ENCODE measurements at regions not wholly inside any gene's neighbourhood (a gene's known extent, or its start where the extent isn't known, plus 50 kb on each side); places are given as distances from the start of the nearest gene placed in this dataset.

GRCh38 chr10:130743751-130744271 lies 567.7 kb downstream of the TCERG1L start:
- DNase-seq (ENCODE audit: low read depth in 3 of 3): no peak

DNA sequence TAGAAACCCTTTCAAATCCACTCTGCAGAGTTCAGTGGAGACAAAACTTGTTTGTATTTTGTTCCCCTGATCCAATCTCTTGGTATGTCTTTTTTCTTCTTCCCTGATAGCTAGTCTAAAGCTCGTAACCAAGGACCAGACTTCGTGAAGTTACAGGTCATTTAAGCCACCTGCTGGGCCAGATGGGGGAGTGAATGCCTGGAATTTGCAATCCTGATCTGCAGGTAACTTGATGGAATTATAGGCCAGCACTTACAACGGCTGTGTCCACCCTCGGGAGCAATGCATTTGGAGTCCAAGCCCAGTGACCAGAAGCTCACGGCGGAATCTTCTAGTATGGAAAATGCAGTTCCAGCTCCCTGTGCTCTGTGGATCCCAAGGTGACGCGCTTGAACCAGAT lies 566.9 kb downstream of the TCERG1L start:
- DNase-seq (ENCODE audit: low read depth in 3 of 3): no peak

GRCh38 chr10:130745251-130745650 lies 566.3 kb downstream of the TCERG1L start:
- DNase-seq (ENCODE audit: low read depth in 3 of 3): no peak

DNA sequence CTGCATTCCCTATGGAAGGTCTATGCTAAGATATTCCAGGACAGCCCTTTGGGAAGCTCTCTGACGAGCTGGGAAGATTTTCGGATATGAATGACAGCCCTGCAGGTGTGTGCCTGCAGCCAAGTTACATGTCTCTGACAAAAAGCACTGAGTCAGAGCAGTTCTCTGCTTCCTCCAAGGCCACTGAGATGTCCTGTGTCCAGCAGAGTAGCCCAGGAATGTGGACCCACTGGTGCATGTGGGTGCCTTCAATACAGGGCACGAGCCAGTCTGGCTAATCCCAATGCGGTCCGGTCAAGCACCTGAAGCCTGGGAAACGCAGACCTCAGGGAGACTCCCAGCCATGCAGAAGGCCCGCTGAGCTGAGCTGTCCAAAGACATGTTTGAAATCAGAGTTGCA lies 565.7 kb downstream of the TCERG1L start:
- no peak for DNase-seq (ENCODE audit: low read depth in 3 of 3)

DNA sequence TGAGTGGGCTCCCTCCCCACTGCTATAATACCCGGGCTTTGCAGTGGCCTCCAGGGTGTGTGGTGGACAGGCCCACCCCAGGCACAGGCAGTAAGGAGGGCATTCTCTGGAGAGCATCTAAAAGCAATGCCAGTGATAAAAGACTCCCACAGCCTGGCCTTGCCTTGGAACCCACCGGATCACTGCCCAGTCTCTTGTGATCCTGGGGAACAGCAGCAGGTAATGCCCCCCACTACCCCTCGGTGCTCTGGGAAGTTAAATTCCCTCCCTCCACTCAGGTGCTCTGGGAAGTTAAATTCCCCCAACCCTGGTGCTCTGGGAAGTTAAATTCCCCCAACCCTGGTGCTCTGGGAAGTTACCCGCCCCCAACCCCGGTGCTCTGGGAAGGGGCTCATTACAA lies 565.2 kb downstream of the TCERG1L start:
- no peak for DNase-seq (ENCODE audit: low read depth in 3 of 3)

DNA sequence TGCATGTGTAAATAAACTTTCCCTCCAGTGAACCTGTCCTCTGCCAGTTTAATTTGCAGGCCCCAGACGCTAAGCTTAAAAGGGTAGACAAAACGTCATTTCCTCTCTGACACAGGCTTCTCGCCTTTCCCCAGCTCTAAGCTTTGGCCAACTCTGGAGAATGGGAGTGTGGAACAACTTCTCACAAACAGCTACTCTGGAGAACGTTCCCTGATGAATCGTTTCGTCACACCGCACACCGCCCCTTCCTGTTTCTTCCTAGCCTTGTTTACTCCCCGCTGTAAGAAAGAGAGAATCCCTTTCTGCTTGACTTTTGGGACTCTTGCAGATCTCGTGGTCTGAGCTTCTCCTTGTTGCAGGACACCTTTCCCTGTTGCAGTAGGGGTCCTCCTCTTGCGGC lies 564.2 kb downstream of the TCERG1L start:
- DNase-seq (ENCODE audit: low read depth in 3 of 3): no peak

- no peak for DNase-seq (ENCODE audit: low read depth in 3 of 3)
These were observed 563.6 kb downstream of the TCERG1L start for GRCh38 chr10:130747946-130748345.

DNA sequence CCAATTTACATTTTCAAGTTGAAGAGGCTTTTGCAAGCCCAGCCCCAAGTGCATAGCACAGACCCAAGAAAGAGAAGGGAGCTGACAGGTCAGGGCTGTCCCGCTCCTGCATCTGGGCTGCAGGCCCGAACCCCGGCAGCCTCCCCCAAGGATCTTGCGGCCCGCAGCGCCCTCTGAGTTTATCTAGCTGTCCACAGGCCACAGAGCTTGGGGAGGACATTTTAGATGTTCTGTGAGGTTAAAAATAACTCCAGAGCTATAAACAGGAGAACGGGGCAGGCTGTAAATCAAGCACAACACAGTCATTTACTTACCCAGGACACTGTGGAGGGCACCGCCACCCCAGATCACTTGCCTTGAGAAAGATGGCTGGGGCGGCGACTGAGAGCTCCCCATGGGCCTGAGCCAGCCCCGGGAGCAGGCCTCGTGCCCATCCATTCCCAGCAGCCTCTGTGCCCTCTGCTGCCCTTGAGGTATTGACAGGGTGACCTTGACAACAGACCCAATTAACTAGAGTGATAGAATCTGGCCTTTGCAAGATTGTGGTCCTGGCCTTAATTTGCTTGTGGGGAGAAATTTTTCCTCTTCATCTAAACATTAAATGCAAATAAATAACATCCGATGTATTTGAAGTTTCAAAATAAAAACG lies 563.0 kb downstream of the TCERG1L start:
- DNase-seq (ENCODE audit: low read depth in 3 of 3): no peak

DNA sequence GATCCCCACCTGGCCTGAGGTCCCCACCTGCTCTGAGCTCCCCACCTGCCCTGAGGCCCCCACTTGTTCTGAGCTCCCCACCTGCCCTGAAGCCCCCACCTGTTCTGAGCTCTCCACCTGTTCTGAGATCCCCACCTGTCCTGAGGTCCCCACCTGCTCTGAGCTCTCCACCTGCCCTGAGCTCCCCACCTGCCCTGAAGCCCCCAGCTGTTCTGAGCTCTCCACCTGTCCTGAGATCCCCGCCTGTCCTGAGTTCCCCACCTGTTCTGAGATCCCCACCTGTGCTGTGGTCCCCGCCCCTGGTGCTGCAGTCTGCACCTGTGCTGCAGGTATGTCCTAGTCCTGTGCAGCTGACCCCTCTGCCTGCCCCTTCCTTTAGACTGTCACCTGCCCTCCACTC lies 561.6 kb downstream of the TCERG1L start:
- no peak for DNase-seq (ENCODE audit: low read depth in 3 of 3)

GRCh38 chr10:130750441-130750840 lies 561.1 kb downstream of the TCERG1L start:
- no peak for DNase-seq (ENCODE audit: low read depth in 3 of 3)

DNA sequence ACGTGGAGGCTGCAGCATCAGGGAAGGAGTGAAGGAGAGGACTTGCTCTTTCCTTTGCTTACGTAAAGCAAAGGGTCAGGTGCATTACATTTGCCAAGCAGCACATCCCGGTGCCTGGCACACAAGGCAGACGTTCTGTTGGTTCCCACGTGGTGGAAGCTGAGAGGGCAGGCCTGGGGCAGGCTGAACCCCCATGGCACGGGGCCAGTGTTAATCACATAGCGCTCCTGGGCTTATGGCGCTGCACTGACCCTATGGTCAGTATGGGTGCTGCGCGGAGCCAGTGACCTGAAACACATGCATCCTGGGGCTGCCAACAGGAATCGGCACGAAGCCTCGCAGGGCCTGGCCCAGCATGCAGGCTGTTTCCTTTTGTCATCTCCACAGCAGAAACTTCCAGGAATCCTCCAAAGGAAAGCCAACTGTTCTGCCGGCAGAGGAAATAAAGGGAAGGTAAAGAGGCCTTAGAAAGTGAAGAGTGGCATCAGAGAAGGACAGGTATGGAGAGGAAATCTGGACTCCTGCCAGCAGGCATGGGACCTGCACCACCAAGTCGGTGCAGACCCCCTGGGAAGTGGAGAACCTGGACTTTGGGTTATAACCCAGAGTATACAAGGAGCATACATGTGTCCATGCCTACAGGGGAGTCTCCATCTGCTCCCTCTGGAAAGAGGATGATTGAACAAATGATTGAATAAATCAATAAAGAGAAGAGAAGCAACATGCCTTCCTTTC lies 560.2 kb downstream of the TCERG1L start:
- DNase-seq (ENCODE audit: low read depth in 3 of 3): no peak

- DNase-seq (ENCODE audit: low read depth in 3 of 3): no peak
These were observed 559.7 kb downstream of the TCERG1L start for GRCh38 chr10:130751851-130752250.

- DNase-seq (ENCODE audit: low read depth in 3 of 3): no peak
These were observed 554.9 kb downstream of the TCERG1L start for GRCh38 chr10:130756651-130757050.

GRCh38 chr10:130757271-130757670 lies 554.2 kb downstream of the TCERG1L start:
- DNase-seq (ENCODE audit: low read depth in 3 of 3): no peak

DNA sequence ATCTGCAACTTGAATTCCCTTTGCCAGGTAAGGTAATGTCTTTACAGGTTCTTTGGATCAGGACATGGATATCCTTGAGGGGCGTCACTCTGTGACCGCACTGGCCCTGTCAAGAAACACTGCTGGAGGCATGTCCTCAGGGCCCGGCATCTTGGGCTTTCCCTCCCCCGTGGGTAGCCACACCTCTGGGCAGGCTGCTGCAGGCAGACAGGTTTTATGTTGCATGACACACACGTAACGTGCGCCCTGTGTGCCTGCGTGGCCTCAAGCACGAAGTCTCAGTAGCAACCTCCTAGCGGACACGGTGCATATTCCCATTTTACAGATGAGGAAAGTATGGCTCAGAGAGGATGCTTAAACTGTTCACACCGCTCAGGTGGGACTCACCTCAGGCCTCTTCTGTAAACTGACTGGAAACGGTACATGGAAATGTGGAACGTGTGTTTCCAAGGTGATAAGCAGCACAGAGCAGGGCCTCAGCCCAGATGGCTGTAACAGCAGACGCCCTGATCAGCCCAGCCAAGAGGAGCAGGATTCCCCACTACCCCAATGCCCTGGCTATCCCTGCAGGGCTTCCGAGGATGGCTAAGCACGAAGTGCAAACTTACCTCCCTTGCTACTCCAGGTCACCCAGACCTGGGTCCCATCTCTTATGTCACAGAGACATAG lies 553.6 kb downstream of the TCERG1L start:
- DNase-seq (ENCODE audit: low read depth in 3 of 3): no peak

- DNase-seq (ENCODE audit: low read depth in 3 of 3): no peak
These were observed 553.0 kb downstream of the TCERG1L start for GRCh38 chr10:130758529-130758928.

DNA sequence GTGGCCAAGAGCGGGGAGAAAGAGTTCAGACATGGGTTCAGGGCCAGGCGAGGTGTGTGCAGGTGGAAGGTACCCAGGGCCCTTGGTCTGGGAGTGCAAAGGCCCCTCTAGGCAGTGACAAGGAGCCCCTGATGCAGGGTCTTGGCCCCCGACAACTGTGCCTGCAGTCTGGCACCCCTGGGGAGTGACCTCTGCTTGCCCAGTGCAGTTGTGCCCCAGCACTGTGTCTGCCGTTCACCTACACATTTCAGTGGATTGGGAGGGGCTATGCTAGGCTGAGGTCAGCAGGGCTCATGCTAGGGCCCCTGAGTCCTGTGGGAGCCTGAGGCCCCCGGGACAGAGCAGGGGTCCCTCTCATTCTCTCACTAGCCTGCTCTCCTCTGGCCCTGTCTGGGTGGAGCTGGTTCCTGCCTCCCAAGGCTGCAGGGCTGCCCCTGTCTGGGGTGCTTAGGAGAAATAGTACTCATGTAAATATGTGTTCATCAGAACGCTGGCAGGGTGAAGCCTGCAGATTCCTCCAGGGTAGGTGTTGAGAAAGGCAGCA lies 550.4 kb downstream of the TCERG1L start:
- no peak for DNase-seq (ENCODE audit: low read depth in 3 of 3)

DNA sequence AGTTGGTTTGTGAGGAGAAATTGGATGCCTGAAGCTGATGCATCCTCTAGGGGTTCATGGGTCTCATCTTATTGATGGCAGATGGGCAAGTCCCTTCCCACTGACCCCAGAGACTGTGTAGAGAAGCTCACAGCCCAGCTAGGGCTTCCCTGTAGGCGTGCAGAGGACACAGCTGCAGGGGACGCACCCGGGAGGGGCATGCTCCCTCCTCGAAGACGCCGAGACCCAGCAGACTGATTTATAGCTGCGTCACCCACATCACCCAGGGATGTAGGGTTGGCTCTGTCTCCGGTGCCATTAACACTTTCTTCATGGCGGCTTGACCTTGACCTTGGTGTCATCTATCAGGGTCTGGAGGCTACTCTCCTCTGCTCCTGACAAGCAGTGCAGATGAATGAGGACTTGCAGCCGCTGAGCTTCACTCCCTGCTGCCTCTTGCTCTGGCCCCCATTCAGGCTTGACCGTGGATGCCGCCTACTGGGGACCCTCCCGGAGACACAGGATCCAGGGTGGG lies 549.7 kb downstream of the TCERG1L start:
- DNase-seq (ENCODE audit: low read depth in 3 of 3): no peak

DNA sequence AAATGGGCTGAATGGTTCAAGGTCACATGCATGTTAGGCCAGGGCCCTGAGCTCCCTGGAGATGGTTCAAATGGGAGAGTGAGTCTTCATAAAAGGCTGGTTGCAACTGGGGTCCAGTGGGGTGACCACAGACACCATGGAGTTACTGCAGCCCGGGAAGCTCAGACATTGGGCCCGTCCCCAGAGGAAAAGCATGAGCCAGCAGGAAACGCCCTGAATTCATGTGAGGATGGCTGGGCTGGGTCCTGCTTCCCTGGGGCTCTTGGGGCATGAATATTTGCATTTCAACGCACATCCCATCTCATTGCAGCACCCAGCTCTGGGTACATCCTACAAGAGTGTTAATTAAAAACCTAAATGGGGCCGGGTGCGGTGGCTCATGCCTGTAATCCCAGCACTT lies 549.0 kb downstream of the TCERG1L start:
- DNase-seq (ENCODE audit: low read depth in 3 of 3): no peak

DNA sequence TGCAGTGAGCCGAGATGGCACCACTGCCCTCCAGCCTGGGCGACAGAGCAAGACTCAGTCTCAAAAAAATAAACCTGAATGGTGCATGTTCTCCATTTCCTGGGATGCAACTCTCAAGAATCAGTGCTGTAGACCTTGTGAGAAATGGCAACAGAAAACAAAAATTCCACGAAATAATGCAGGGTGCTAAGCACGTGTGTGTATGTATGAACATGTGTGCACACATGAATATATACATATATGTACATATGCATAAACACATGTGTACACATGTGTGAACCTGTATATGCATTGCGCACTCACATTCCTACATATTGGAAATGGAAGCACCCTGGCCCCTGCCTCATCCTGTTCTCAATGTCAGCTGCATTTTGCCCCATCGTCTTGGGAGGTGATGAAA lies 548.5 kb downstream of the TCERG1L start:
- no peak for DNase-seq (ENCODE audit: low read depth in 3 of 3)

GRCh38 chr10:130763491-130763890 lies 548.0 kb downstream of the TCERG1L start:
- no peak for DNase-seq (ENCODE audit: low read depth in 3 of 3)

DNA sequence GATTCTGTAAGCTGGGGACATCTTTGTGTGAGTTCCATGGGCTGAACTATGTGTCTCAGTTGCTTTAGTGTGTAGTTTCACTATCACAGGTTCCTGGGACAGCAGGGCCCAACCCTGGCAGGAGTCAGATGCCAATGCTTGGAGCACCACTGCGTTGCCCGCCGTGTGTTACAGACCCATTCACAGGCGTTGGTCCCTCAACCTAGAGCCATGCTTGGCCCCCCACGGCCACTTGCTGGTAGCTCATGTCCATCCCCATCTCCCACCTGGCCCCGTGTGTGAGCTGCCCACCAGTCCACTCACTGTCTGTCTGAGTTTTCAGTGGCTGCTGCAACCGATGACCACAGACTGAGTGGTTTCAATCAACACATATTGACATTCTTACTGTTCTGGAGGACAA lies 546.9 kb downstream of the TCERG1L start:
- no peak for DNase-seq (ENCODE audit: low read depth in 3 of 3)

Data from stimulated activated CD4-positive, alpha-beta T cell treated with anti-CD3 and anti-CD28 coated beads, TNF-alpha, amount 100 ng/mL, for 4 hours (primary cell).